RWPE2 (cell line): ENCODE measurements at regions not wholly inside any gene's neighbourhood (a gene's known extent, or its start where the extent isn't known, plus 50 kb on each side); places are given as distances from the start of the nearest gene placed in this dataset.

Experiments used
- ATAC-seq: fragments of 200-7000 bp; cut with Tn5 transposase; 3 replicates; pipeline ENCODE4 v1.9.1; 2021; ENCODE audit warnings: low read depth
- DNase-seq: peaks from one replicate; pipeline ENCODE4 v3.0.0-alpha.2; 2020; ENCODE audit warnings: low spot score
- H3K27ac ChIP-seq: fragments of 450-650 bp; 2 replicates; pipeline ENCODE4 v1.5.1; 2017; ENCODE audit warnings: mild to moderate bottlenecking; ENCODE audit not compliant: poor library complexity, severe bottlenecking
- H3K27me3 ChIP-seq: fragments of 250-450 bp; sonication (Bioruptor Pico); 2 replicates; pipeline ENCODE4 v1.5.1; 2021; ENCODE audit warnings: mild to moderate bottlenecking, moderate library complexity; ENCODE audit not compliant: insufficient read depth, poor library complexity, severe bottlenecking
- H3K36me3 ChIP-seq: fragments of 250-450 bp; sonication (Bioruptor Pico); 2 replicates; pipeline ENCODE4 v1.5.1; 2020; ENCODE audit warnings: low read depth, mild to moderate bottlenecking, moderate library complexity
- H3K4me1 ChIP-seq: fragments of 250-450 bp; sonication (Bioruptor Pico); 2 replicates; pipeline ENCODE4 v1.5.1; 2021; ENCODE audit warnings: mild to moderate bottlenecking, moderate library complexity; ENCODE audit not compliant: insufficient read depth, poor library complexity, severe bottlenecking
- H3K4me3 ChIP-seq: fragments of 250-450 bp; sonication (Bioruptor Pico); 2 replicates; pipeline ENCODE4 v1.5.1; 2021; ENCODE audit warnings: mild to moderate bottlenecking, moderate library complexity; ENCODE audit not compliant: severe bottlenecking
- H3K9me3 ChIP-seq: fragments of 250-450 bp; sonication (Bioruptor Pico); 2 replicates; pipeline ENCODE4 v1.5.1; 2021; ENCODE audit warnings: mild to moderate bottlenecking, moderate library complexity; ENCODE audit not compliant: severe bottlenecking
- CTCF ChIP-seq: fragments of 450-650 bp; IDR thresholded peaks from one replicate; pipeline ENCODE4 v1.5.1; 2017; ENCODE audit warnings: mild to moderate bottlenecking, moderate library complexity; ENCODE audit not compliant: poor library complexity, severe bottlenecking

DNA sequence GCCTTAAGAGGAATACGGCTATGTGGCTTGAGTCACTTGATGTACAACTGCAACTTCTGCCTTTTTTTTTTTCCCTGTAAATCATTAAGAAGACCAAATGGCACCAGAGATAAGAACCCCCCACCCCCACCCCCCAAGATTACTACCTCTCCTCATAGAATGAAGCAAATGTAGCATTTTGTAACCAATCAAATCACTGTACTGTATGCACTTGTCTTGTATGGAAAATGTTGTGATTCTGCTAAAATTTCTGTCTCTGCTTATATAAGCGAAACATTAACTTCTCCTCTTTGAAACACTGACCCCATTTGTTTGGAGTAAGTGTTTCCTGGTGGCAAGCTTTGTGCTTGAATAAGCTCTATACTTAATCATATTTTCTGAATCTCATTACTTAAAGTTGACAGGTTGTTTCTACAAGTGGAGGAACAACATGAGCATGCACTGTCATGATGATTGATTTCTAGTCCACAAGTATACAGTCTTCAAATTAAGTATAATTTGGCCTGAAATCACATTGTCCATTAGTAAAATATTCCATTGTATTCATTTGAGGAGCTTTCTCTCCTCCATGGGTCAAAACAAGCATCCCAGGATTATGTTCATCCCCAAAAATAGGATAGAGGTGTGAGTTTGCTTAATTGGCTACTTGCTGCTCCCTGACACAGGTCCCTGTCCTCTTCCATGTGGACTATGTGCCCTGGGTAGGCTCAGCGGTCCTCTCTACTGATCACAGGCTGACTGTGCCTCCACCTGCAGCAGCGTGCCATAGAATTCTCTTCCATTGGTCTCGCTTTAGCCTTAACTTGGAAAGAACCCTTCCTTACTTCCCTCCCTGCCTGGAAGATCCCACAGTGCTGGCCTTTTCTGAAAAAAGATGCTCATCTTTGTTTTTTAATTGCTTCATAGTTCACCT, 104.0 kb upstream of the BMP2K start:
- no peaks in the 10 kb centered on the region for H3K9me3 ChIP-seq
- no peak for DNase-seq
- no peak overlapping the region for H3K27ac ChIP-seq
- no peaks in the 10 kb centered on the region for H3K27me3 ChIP-seq
- H3K4me3 ChIP-seq, result no peak overlapping the region
- ATAC-seq, result no peak
- no peaks in the 10 kb centered on the region for H3K4me1 ChIP-seq
- TF ChIP-seq CTCF, result no peak
- no peaks in the 10 kb centered on the region for H3K36me3 ChIP-seq

- H3K4me1 ChIP-seq, result no peaks in the 10 kb centered on the region
- no peak overlapping the region for H3K27ac ChIP-seq
- TF ChIP-seq CTCF, result no peak
- no peaks in the 10 kb centered on the region for H3K27me3 ChIP-seq
- H3K36me3 ChIP-seq, result no peaks in the 10 kb centered on the region
- no peak overlapping the region for H3K4me3 ChIP-seq
- no peak for ATAC-seq
- no peak for DNase-seq
- no peaks in the 10 kb centered on the region for H3K9me3 ChIP-seq
Observed at GRCh38 chr4:78673337-78673736, 102.8 kb upstream of the BMP2K start.

GRCh38 chr4:78675325-78675724, 100.8 kb upstream of the BMP2K start:
- no peak overlapping the region for H3K4me3 ChIP-seq
- ATAC-seq, result no peak
- no peak overlapping the region for H3K27ac ChIP-seq
- TF ChIP-seq CTCF, result no peak
- no peak for DNase-seq
- H3K27me3 ChIP-seq, result no peaks in the 10 kb centered on the region
- no peaks in the 10 kb centered on the region for H3K36me3 ChIP-seq
- H3K9me3 ChIP-seq, result no peaks in the 10 kb centered on the region
- H3K4me1 ChIP-seq, result no peaks in the 10 kb centered on the region

DNA sequence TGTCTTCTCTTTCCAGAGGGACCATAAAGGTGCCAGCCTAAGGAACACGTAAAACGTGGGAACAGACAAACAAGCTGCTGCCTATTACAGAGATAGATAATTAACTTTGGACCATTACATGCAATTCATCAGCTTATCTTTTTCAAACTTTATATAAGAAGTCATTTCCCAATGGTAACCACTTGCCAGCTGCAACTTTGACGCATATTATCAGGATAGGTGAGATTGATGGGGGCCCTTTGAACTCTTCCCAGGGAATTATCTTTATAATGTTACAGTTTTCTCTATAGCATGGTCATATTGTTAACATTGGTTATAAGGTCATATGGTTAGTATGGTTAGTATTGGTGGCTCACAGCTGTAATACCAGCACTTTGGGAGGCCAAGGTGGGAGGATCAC, 94.1 kb upstream of the BMP2K start:
- ATAC-seq, result no peak

More for the DNA sequence above, 94.1 kb upstream of the BMP2K start:
- Histone ChIP-seq H3K9me3 (no peaks in the 10 kb centered on the region), H3K4me1 (no peaks in the 10 kb centered on the region), H3K27ac (no peak overlapping the region), H3K4me3 (no peak overlapping the region), H3K27me3 (no peaks in the 10 kb centered on the region), H3K36me3 (no peaks in the 10 kb centered on the region)
- no peak for TF ChIP-seq CTCF
- DNase-seq, result no peak
